A549 (cell line): ENCODE measurements at regions not wholly inside any gene's neighbourhood (a gene's known extent, or its start where the extent isn't known, plus 50 kb on each side); places are given as distances from the start of the nearest gene placed in this dataset.

ENCODE experiments used
- ATAC-seq, 2 experiments: fragments of 200-7000 bp in 1 of 2; fragments of >200 bp in 1 of 2; cut with Nextera tagmentation in 1 of 2; cut with Tn5 transposase in 1 of 2; 3 replicates each; pipeline versions ENCODE4 v1.8.0 to v1.9.1; 2018 to 2020; ENCODE audit warnings: mild to moderate bottlenecking in 1 of 2, moderate library complexity in 1 of 2
- CTCF ChIA-PET: fragments of 300-600 bp; sonication (Branson Sonifier 250); formaldehyde crosslinking; extraction: SDS; loops from one replicate; lab custom pipeline; 2021; ENCODE audit warnings: antibody characterized with exemption, inconsistent platforms; lab: Yijun Ruan, JAX
- POLR2A ChIA-PET: fragments of 350-600 bp; formaldehyde crosslinking; extraction: SDS; loops from one replicate; lab custom pipeline; 2021; ENCODE audit warnings: antibody characterized with exemption, inconsistent platforms; lab: Yijun Ruan, JAX
- DNase-seq, 2 experiments: peaks; one replicate each; pipeline versions ENCODE4 v3.0.0 to v3.0.0-alpha.2; 2011 to 2016; ENCODE audit warnings: low read depth in 1 of 2, low spot score in 1 of 2
- FAIRE-seq: peaks from 2 replicates; lab custom pipeline; 2011; peaks lifted over from hg19 to GRCh38; lab: Jason Lieb, UNC
- H3K27ac ChIP-seq, 2 experiments: fragments of >200 bp; sonication (Bioruptor Twin); formaldehyde crosslinking; 3 replicates each; pipeline ENCODE4 v1.5.1; 2016 to 2017
- H3K4me1 ChIP-seq: fragments of >200 bp; sonication (Bioruptor Twin); formaldehyde crosslinking; 3 replicates; pipeline ENCODE4 v1.6.1; 2016
- H3K4me2 ChIP-seq: fragments of >200 bp; sonication (Bioruptor Twin); formaldehyde crosslinking; 3 replicates; pipeline ENCODE4 v1.6.1; 2016
- H3K4me3 ChIP-seq: fragments of >200 bp; sonication (Bioruptor Twin); formaldehyde crosslinking; 3 replicates; pipeline ENCODE4 v1.5.1; 2016
- H3K9me3 ChIP-seq: fragments of >200 bp; sonication (Bioruptor Twin); formaldehyde crosslinking; 3 replicates; pipeline ENCODE4 v1.6.1; 2016
- CBX8 ChIP-seq: fragments of 200-600 bp; sonication (generic); IDR thresholded peaks from 2 replicates; pipeline ENCODE4 v1.6.1; 2016
- CEBPB ChIP-seq, 2 experiments: fragments of >200 bp in 1 of 2; sonication (Bioruptor Twin) in 1 of 2; formaldehyde crosslinking in 1 of 2; IDR thresholded peaks; 2 replicates each; pipeline ENCODE4 v1.6.1; 2012 to 2016
- EHF ChIP-seq: fragments of 250-450 bp; sonication (Bioruptor Pico); IDR thresholded peaks from 2 replicates; pipeline ENCODE4 v1.5.0; 2020; ENCODE audit warnings: mild to moderate bottlenecking
- EHMT2 ChIP-seq: fragments of 200-600 bp; sonication (generic); IDR thresholded peaks from 2 replicates; pipeline ENCODE4 v1.6.1; 2016; ENCODE audit warnings: antibody characterized with exemption, low read depth, mild to moderate bottlenecking, moderate library complexity
- ELK1 ChIP-seq: fragments of 150-350 bp; IDR thresholded peaks from 2 replicates; pipeline ENCODE4 v1.6.1; 2014; ENCODE audit warnings: low read depth, mild to moderate bottlenecking, low read length
- EP300 ChIP-seq, 2 experiments: fragments of >200 bp; sonication (Bioruptor Twin); formaldehyde crosslinking; IDR thresholded peaks; 2 replicates in 1 of 2; 3 replicates in 1 of 2; pipeline ENCODE4 v1.6.1; 2016 to 2017
- FOSB ChIP-seq: fragments of 250-450 bp; sonication (Bioruptor Pico); IDR thresholded peaks from 2 replicates; pipeline ENCODE4 v1.5.0; 2020; ENCODE audit warnings: mild to moderate bottlenecking, moderate library complexity
- HOXA7 ChIP-seq: fragments of 250-450 bp; sonication (Bioruptor Pico); IDR thresholded peaks from 2 replicates; pipeline ENCODE4 v1.5.0; 2020; ENCODE audit warnings: mild to moderate bottlenecking, moderate library complexity
- HOXB13 ChIP-seq: fragments of 250-450 bp; sonication (Bioruptor Pico); IDR thresholded peaks from 2 replicates; pipeline ENCODE4 v1.5.0; 2020; ENCODE audit warnings: low read depth, mild to moderate bottlenecking, moderate library complexity
- HOXB5 ChIP-seq: fragments of 250-450 bp; sonication (Bioruptor Pico); IDR thresholded peaks from 2 replicates; pipeline ENCODE4 v1.5.0; 2020; ENCODE audit warnings: mild to moderate bottlenecking, moderate library complexity
- JUN ChIP-seq, 2 experiments: fragments of >200 bp; sonication (Bioruptor Twin); formaldehyde crosslinking; IDR thresholded peaks; 2 replicates in 1 of 2; 3 replicates in 1 of 2; pipeline ENCODE4 v1.6.1; 2016 to 2017
- KDM1A ChIP-seq: fragments of 200-600 bp; sonication (generic); IDR thresholded peaks from 2 replicates; pipeline ENCODE4 v1.6.1; 2016; ENCODE audit warnings: low read depth, mild to moderate bottlenecking
- MAFK ChIP-seq: fragments of 450-650 bp; IDR thresholded peaks from 2 replicates; pipeline ENCODE4 v1.6.1; 2014; ENCODE audit not compliant: partially characterized antibody
- NPAS2 ChIP-seq: fragments of 250-450 bp; sonication (Bioruptor Pico); IDR thresholded peaks from 2 replicates; pipeline ENCODE4 v1.8.0; 2022; ENCODE audit warnings: mild to moderate bottlenecking, moderate library complexity, borderline replicate concordance
- NR3C1 ChIP-seq: fragments of >200 bp; sonication (Bioruptor Twin); formaldehyde crosslinking; IDR thresholded peaks from 3 replicates; pipeline ENCODE4 v1.6.1; 2017
- PHF8 ChIP-seq: fragments of 200-600 bp; sonication (generic); IDR thresholded peaks from 2 replicates; pipeline ENCODE4 v1.6.1; 2016; ENCODE audit warnings: low read depth, mild to moderate bottlenecking, antibody characterized with exemption, moderate library complexity, borderline replicate concordance
- POLR2A ChIP-seq: IDR thresholded peaks from 2 replicates; pipeline ENCODE4 v1.6.1; 2012; ENCODE audit warnings: mild to moderate bottlenecking, low read length
- RAD21 ChIP-seq, 2 experiments: fragments of >200 bp in 1 of 2; sonication (Bioruptor Twin) in 1 of 2; formaldehyde crosslinking in 1 of 2; IDR thresholded peaks in 1 of 2; conservative IDR thresholded peaks in 1 of 2; 2 replicates in 1 of 2; 3 replicates in 1 of 2; pipeline ENCODE4 v1.6.1; 2012 to 2018; ENCODE audit warnings: inconsistent platforms in 1 of 2
- REST ChIP-seq: fragments of 200-600 bp; sonication (generic); IDR thresholded peaks from 2 replicates; pipeline ENCODE4 v1.6.1; 2016; ENCODE audit warnings: antibody characterized with exemption, mild to moderate bottlenecking, moderate library complexity
- RFX5 ChIP-seq: fragments of 450-650 bp; IDR thresholded peaks from 2 replicates; pipeline ENCODE4 v1.7.1; 2014; ENCODE audit warnings: antibody characterized with exemption, mild to moderate bottlenecking, moderate library complexity
- SMC3 ChIP-seq: fragments of >200 bp; sonication (Bioruptor Twin); formaldehyde crosslinking; IDR thresholded peaks from 3 replicates; pipeline ENCODE4 v1.6.1; 2018; ENCODE audit warnings: inconsistent platforms
- TFCP2L1 ChIP-seq: fragments of 250-450 bp; sonication (Bioruptor Pico); IDR thresholded peaks from 2 replicates; pipeline ENCODE4 v1.5.0; 2021; ENCODE audit warnings: mild to moderate bottlenecking
- TP53 ChIP-seq: fragments of 250-450 bp; sonication (Bioruptor Pico); IDR thresholded peaks from 2 replicates; pipeline ENCODE4 v1.5.0; 2021; ENCODE audit warnings: mild to moderate bottlenecking, moderate library complexity
- ZSCAN20 ChIP-seq: fragments of 250-450 bp; sonication (Bioruptor Pico); IDR thresholded peaks from 2 replicates; pipeline ENCODE4 v1.8.0; 2022; ENCODE audit warnings: mild to moderate bottlenecking, moderate library complexity
- WGBS: methylation state at CpG from one replicate; pipeline ENCODE4 v1.1.6; 2017; ENCODE audit errors: missing lambda C conversion rate; 5-methylcytosine and 5-hydroxymethylcytosine counted together
- TF ChIP-seq, protein P1 (sequence below): fragments of >200 bp; sonication (Bioruptor Twin); formaldehyde crosslinking; IDR thresholded peaks from 3 replicates; pipeline ENCODE4 v1.5.1; 2016
- TF ChIP-seq, protein P2 (sequence below): fragments of 250-450 bp; sonication (Bioruptor Pico); IDR thresholded peaks from 2 replicates; pipeline ENCODE4 v1.5.0; 2021; ENCODE audit warnings: mild to moderate bottlenecking, moderate library complexity, borderline replicate concordance
- TF ChIP-seq, protein P3 (sequence below): fragments of 450-650 bp; IDR thresholded peaks from 2 replicates; pipeline ENCODE4 v1.6.1; 2014; ENCODE audit warnings: antibody characterized with exemption

GRCh38 chr5:30041291-30041690, 1152.2 kb upstream of the CDH6 start:
- POLR2A ChIA-PET: no interaction called here

GRCh38 chr5:30040488-30041118, 1152.9 kb upstream of the CDH6 start:
- ATAC-seq: peak in 1 of 2 experiments; percentile 93; a peak in 3 of 6 replicates
- Histone ChIP-seq H3K4me2 (peak overlapping the region; percentile 25; the same call in 1 of the 3 replicates), H3K9me3 (no peaks in the 10 kb centered on the region), H3K4me3 (no peak overlapping the region), H3K4me1 (no peaks in the 10 kb centered on the region), H3K27ac (no peak overlapping the region)
- WGBS: 21% methylated on average over 6 of the region's 6 CpGs
- no peak for FAIRE-seq
- DNase-seq: peak; percentile 5 to 79
- CTCF ChIA-PET: interaction anchor here (0.5 to 2.0 kb wide), 18 partner anchors 9 to 1192 kb away, joined by 3 to 18 read pairs (median 3); no protein-coding TSS in a partner anchor
- POLR2A ChIA-PET: no interaction called here
- peak; percentile 71 for TF ChIP-seq SMC3
- TF ChIP-seq, protein P1, sequence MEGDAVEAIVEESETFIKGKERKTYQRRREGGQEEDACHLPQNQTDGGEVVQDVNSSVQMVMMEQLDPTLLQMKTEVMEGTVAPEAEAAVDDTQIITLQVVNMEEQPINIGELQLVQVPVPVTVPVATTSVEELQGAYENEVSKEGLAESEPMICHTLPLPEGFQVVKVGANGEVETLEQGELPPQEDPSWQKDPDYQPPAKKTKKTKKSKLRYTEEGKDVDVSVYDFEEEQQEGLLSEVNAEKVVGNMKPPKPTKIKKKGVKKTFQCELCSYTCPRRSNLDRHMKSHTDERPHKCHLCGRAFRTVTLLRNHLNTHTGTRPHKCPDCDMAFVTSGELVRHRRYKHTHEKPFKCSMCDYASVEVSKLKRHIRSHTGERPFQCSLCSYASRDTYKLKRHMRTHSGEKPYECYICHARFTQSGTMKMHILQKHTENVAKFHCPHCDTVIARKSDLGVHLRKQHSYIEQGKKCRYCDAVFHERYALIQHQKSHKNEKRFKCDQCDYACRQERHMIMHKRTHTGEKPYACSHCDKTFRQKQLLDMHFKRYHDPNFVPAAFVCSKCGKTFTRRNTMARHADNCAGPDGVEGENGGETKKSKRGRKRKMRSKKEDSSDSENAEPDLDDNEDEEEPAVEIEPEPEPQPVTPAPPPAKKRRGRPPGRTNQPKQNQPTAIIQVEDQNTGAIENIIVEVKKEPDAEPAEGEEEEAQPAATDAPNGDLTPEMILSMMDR: peak; percentile 62
- peak; percentile 81 to 89 for TF ChIP-seq RAD21 (conservative IDR thresholded peaks at IDR 0.05 in 1 of 2, IDR thresholded peaks at IDR 0.05 in 1 of 2)
- no peak for TF ChIP-seq RFX5

More at GRCh38 chr5:30041291-30041690, 1152.2 kb upstream of the CDH6 start:
- ATAC-seq (no peak), FAIRE-seq (no peak), DNase-seq (no peak)
- no peak overlapping the region for H3K27ac ChIP-seq
- CTCF ChIA-PET: interaction anchor here (1.0 to 2.0 kb wide), 9 partner anchors 9 to 1191 kb away, joined by 3 to 18 read pairs (median 4); no protein-coding TSS in a partner anchor
- H3K4me3 ChIP-seq: no peak overlapping the region
- no peaks in the 10 kb centered on the region for H3K9me3 ChIP-seq
- TF ChIP-seq, protein P2, sequence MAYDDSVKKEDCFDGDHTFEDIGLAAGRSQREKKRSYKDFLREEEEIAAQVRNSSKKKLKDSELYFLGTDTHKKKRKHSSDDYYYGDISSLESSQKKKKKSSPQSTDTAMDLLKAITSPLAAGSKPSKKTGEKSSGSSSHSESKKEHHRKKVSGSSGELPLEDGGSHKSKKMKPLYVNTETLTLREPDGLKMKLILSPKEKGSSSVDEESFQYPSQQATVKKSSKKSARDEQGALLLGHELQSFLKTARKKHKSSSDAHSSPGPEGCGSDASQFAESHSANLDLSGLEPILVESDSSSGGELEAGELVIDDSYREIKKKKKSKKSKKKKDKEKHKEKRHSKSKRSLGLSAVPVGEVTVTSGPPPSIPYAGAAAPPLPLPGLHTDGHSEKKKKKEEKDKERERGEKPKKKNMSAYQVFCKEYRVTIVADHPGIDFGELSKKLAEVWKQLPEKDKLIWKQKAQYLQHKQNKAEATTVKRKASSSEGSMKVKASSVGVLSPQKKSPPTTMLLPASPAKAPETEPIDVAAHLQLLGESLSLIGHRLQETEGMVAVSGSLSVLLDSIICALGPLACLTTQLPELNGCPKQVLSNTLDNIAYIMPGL: no peak
- TF ChIP-seq CBX8: no peak
- no peak for TF ChIP-seq ZSCAN20
- no peak for TF ChIP-seq EHMT2
- TF ChIP-seq FOSB (CRISPR knock-in tag): no peak
- TF ChIP-seq CEBPB (IDR thresholded peaks at IDR 0.05): no peak
- TF ChIP-seq HOXA7 (CRISPR knock-in tag): no peak
- TF ChIP-seq, all 56 proteins: peak for 0
- Histone ChIP-seq H3K4me1 (no peaks in the 10 kb centered on the region), H3K4me2 (no peak overlapping the region)
- whole genome bisulfite sequencing: 83% methylated on average over 3 of the region's 3 CpGs

- no peak for FAIRE-seq
Observed at GRCh38 chr5:30039379-30039778, 1154.1 kb upstream of the CDH6 start.

GRCh38 chr5:30034870-30035269, 1158.6 kb upstream of the CDH6 start:
- DNase-seq: no peak
- ATAC-seq: no peak
- ChIA-PET CTCF (no interaction called here), POLR2A (no interaction called here)
- FAIRE-seq: no peak
- no peak overlapping the region for H3K27ac ChIP-seq
- no peak overlapping the region for H3K4me2 ChIP-seq
- no peaks in the 10 kb centered on the region for H3K9me3 ChIP-seq
- no peak overlapping the region for H3K4me3 ChIP-seq
- no peaks in the 10 kb centered on the region for H3K4me1 ChIP-seq
- 28% methylated on average over 2 of the region's 2 CpGs for whole genome bisulfite sequencing
- TF ChIP-seq ELK1 (no peak), REST (no peak), JUN (IDR thresholded peaks at IDR 0.05) (no peak), HOXA7 (CRISPR knock-in tag) (no peak), NR3C1 (no peak), TP53 (CRISPR knock-in tag) (no peak)
- TF ChIP-seq, protein P3, sequence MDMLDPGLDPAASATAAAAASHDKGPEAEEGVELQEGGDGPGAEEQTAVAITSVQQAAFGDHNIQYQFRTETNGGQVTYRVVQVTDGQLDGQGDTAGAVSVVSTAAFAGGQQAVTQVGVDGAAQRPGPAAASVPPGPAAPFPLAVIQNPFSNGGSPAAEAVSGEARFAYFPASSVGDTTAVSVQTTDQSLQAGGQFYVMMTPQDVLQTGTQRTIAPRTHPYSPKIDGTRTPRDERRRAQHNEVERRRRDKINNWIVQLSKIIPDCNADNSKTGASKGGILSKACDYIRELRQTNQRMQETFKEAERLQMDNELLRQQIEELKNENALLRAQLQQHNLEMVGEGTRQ: no peak

More at GRCh38 chr5:30039379-30039778, 1154.1 kb upstream of the CDH6 start:
- ChIA-PET CTCF (no interaction called here), POLR2A (no interaction called here)
- Histone ChIP-seq H3K4me2 (no peak overlapping the region), H3K4me1 (no peaks in the 10 kb centered on the region), H3K27ac (no peak overlapping the region), H3K4me3 (no peak overlapping the region), H3K9me3 (no peaks in the 10 kb centered on the region)
- TF ChIP-seq HOXB13 (no peak), EP300 (IDR thresholded peaks at IDR 0.05) (no peak), KDM1A (no peak), EHF (CRISPR knock-in tag) (no peak), MAFK (no peak), NR3C1 (no peak), HOXB5 (CRISPR knock-in tag) (no peak), NPAS2 (CRISPR knock-in tag) (no peak), TFCP2L1 (CRISPR knock-in tag) (no peak), POLR2A (no peak), PHF8 (no peak)
- ATAC-seq (no peak), DNase-seq (no peak)
